IMR-90 (cell line): ENCODE measurements at regions not wholly inside any gene's neighbourhood (a gene's known extent, or its start where the extent isn't known, plus 50 kb on each side); places are given as distances from the start of the nearest gene placed in this dataset.

Experiments used
- ATAC-seq: fragments of 200-7000 bp; cut with Tn5 transposase; 2 replicates; pipeline ENCODE4 v1.9.1; 2020; ENCODE audit warnings: low read depth, mild to moderate bottlenecking, moderate library complexity
- BruUV-seq: library from RNA; stranded (reverse); fragments of 400-500 nt; replicated peaks from 2 replicates; lab custom pipeline; 2021; lab: Mats Ljungman, UMichigan
- CTCF ChIA-PET: fragments of 300-600 bp; formaldehyde crosslinking; extraction: SDS; loops from one replicate; lab custom pipeline; 2021; ENCODE audit warnings: antibody characterized with exemption; lab: Yijun Ruan, JAX
- POLR2A ChIA-PET: fragments of 300-600 bp; sonication (Branson Sonifier 250); formaldehyde crosslinking; loops from one replicate; lab custom pipeline; 2022; ENCODE audit warnings: antibody characterized with exemption; ENCODE audit not compliant: unreplicated experiment; lab: Charles Lee
- DNase-seq: peaks from one replicate; pipeline ENCODE4 v3.0.0; 2013
- H2AFZ ChIP-seq: replicated peaks from 2 replicates; pipeline ENCODE3; 2013; ENCODE audit warnings: low read length, mild to moderate bottlenecking; ENCODE audit not compliant: poor library complexity
- H2AK5ac ChIP-seq: 2 replicates; pipeline ENCODE4 v1.6.1; 2013; ENCODE audit warnings: low read depth, low read length, inconsistent platforms
- H2AK9ac ChIP-seq: replicated peaks from 2 replicates; pipeline ENCODE3; 2013; ENCODE audit warnings: mild to moderate bottlenecking, low read depth, low read length, moderate library complexity; ENCODE audit not compliant: poor library complexity
- H2BK120ac ChIP-seq: 2 replicates; pipeline ENCODE4 v1.6.1; 2013; ENCODE audit warnings: low read depth, low read length, inconsistent platforms
- H2BK15ac ChIP-seq: 3 replicates; pipeline ENCODE4 v1.6.1; 2013; ENCODE audit warnings: low read depth, low read length, inconsistent platforms
- H2BK20ac ChIP-seq: 2 replicates; pipeline ENCODE4 v1.6.1; 2013; ENCODE audit warnings: low read depth, mild to moderate bottlenecking, inconsistent platforms, low read length, moderate library complexity
- H2BK5ac ChIP-seq: 2 replicates; pipeline ENCODE4 v1.6.1; 2013; ENCODE audit warnings: mild to moderate bottlenecking, low read depth, low read length, inconsistent platforms; ENCODE audit not compliant: poor library complexity, severe bottlenecking
- H3K14ac ChIP-seq: replicated peaks from 2 replicates; pipeline ENCODE4 v1.6.1; 2013; ENCODE audit warnings: low read depth, low read length, inconsistent platforms
- H3K18ac ChIP-seq: 2 replicates; pipeline ENCODE4 v1.6.1; 2013; ENCODE audit warnings: low read depth, low read length, control low read depth
- H3K23ac ChIP-seq: 2 replicates; pipeline ENCODE4 v1.6.1; 2013; ENCODE audit warnings: low read depth, low read length, inconsistent platforms
- H3K27ac ChIP-seq: 2 replicates; pipeline ENCODE4 v1.5.1; 2013; ENCODE audit warnings: mild to moderate bottlenecking, control low read depth, low read length; ENCODE audit not compliant: insufficient read depth
- H3K27me3 ChIP-seq: 2 replicates; pipeline ENCODE4 v1.6.1; 2013; ENCODE audit warnings: low read length; ENCODE audit not compliant: control insufficient read depth, insufficient read depth
- H3K36me3 ChIP-seq: 2 replicates; pipeline ENCODE4 v1.6.1; 2013; ENCODE audit warnings: low read length, mixed read lengths; ENCODE audit not compliant: control insufficient read depth, insufficient read depth
- H3K4ac ChIP-seq: 2 replicates; pipeline ENCODE4 v1.6.1; 2013; ENCODE audit warnings: low read depth, low read length, inconsistent platforms
- H3K4me1 ChIP-seq: 2 replicates; pipeline ENCODE4 v1.6.1; 2013; ENCODE audit warnings: low read length, mixed read lengths; ENCODE audit not compliant: control insufficient read depth, insufficient read depth
- H3K4me2 ChIP-seq: 2 replicates; pipeline ENCODE4 v1.6.1; 2013; ENCODE audit warnings: low read depth, mild to moderate bottlenecking, control low read depth, low read length, moderate library complexity
- H3K4me3 ChIP-seq: 2 replicates; pipeline ENCODE4 v1.5.1; 2013; ENCODE audit warnings: low read depth, mild to moderate bottlenecking, control low read depth, low read length, moderate library complexity; ENCODE audit not compliant: insufficient read depth
- H3K56ac ChIP-seq: 2 replicates; pipeline ENCODE4 v1.6.1; 2013; ENCODE audit warnings: low read length, inconsistent platforms; ENCODE audit not compliant: insufficient read depth; ENCODE audit errors: extremely low read depth
- H3K79me1 ChIP-seq, 2 experiments: 2 replicates each; pipeline ENCODE4 v1.6.1; 2013; ENCODE audit warnings: low read length in 2 of 2, inconsistent platforms in 1 of 2, low read depth in 1 of 2
- H3K9ac ChIP-seq: 2 replicates; pipeline ENCODE4 v1.6.1; 2013; ENCODE audit warnings: low read depth, low read length, control low read depth
- H3K9me1 ChIP-seq: 2 replicates; pipeline ENCODE4 v1.6.1; 2013; ENCODE audit warnings: low read length, inconsistent platforms; ENCODE audit not compliant: insufficient read depth
- H3K9me3 ChIP-seq: 2 replicates; pipeline ENCODE4 v1.6.1; 2013; ENCODE audit warnings: low read length; ENCODE audit not compliant: control insufficient read depth, insufficient read depth
- H4K20me1 ChIP-seq: 2 replicates; pipeline ENCODE4 v1.6.1; 2013; ENCODE audit warnings: low read length, inconsistent platforms; ENCODE audit not compliant: insufficient read depth
- H4K5ac ChIP-seq: 2 replicates; pipeline ENCODE4 v1.6.1; 2013; ENCODE audit warnings: mild to moderate bottlenecking, low read depth, low read length, control low read depth
- H4K8ac ChIP-seq, 2 experiments: 2 replicates each; pipeline ENCODE4 v1.6.1; 2013; ENCODE audit warnings: low read depth in 2 of 2, low read length in 2 of 2, control low read depth in 1 of 2, inconsistent platforms in 1 of 2
- H4K91ac ChIP-seq: 2 replicates; pipeline ENCODE4 v1.6.1; 2013; ENCODE audit warnings: low read depth, low read length, inconsistent platforms; ENCODE audit not compliant: insufficient read depth
- CEBPB ChIP-seq: IDR thresholded peaks from 2 replicates; pipeline ENCODE4 v1.6.1; 2012; ENCODE audit warnings: low read depth, low read length, improper control_type of control experiment
- CHD1 ChIP-seq: IDR thresholded peaks from 2 replicates; pipeline ENCODE4 v1.6.1; 2012; ENCODE audit warnings: low read depth, low read length, improper control_type of control experiment
- CTCF ChIP-seq: conservative IDR thresholded peaks from 2 replicates; pipeline ENCODE4 v1.5.1; 2012; ENCODE audit warnings: mild to moderate bottlenecking, low read depth, low read length, improper control_type of control experiment
- MAFK ChIP-seq: IDR thresholded peaks from 2 replicates; pipeline ENCODE4 v1.6.1; 2012; ENCODE audit warnings: low read depth, low read length, improper control_type of control experiment
- MXI1 ChIP-seq: IDR thresholded peaks from 2 replicates; pipeline ENCODE4 v1.6.1; 2012; ENCODE audit warnings: low read depth, mild to moderate bottlenecking, low read length, moderate library complexity, borderline replicate concordance
- NFE2L2 ChIP-seq: fragments of 150-350 bp; IDR thresholded peaks from 2 replicates; pipeline ENCODE4 v1.6.1; 2016; ENCODE audit warnings: low read depth, mild to moderate bottlenecking, low read length
- POLR2A ChIP-seq: IDR thresholded peaks from 2 replicates; pipeline ENCODE4 v1.6.1; 2012; ENCODE audit warnings: mild to moderate bottlenecking, low read depth, low read length
- RCOR1 ChIP-seq: IDR thresholded peaks from 2 replicates; pipeline ENCODE4 v1.6.1; 2012; ENCODE audit warnings: mild to moderate bottlenecking, low read length, improper control_type of control experiment; ENCODE audit not compliant: insufficient replicate concordance
- RFX5 ChIP-seq: IDR thresholded peaks from 2 replicates; pipeline ENCODE4 v1.8.0; 2012; ENCODE audit warnings: low read depth, mild to moderate bottlenecking, low read length, moderate library complexity
- SMC3 ChIP-seq: fragments of 150-350 bp; IDR thresholded peaks from 2 replicates; pipeline ENCODE4 v1.6.1; 2016; ENCODE audit warnings: low read depth, mild to moderate bottlenecking, antibody characterized with exemption, low read length, moderate library complexity
- WGBS, 2 experiments: methylation state at CpG; one replicate each; pipeline versions ENCODE4 v1.1.5 to v1.1.7; 2013; ENCODE audit warnings: missing lambda C conversion rate in 2 of 2; ENCODE audit not compliant: insufficient read length in 1 of 2; ENCODE audit errors: extremely low coverage in 2 of 2; 5-methylcytosine and 5-hydroxymethylcytosine counted together
- dilution Hi-C: fragments of 300-500 bp; cut with HindIII; formaldehyde crosslinking; loops from one replicate; pipeline ENCODE4 v1.14.3; 2018; ENCODE audit warnings: low sequenced_read_pairs; ENCODE audit not compliant: unreplicated experiment
- in situ Hi-C: fragments of 300-500 bp; cut with MboI; formaldehyde crosslinking; loops from 3 replicates; pipeline ENCODE4 v1.14.3; 2019; ENCODE audit warnings: low sequenced_read_pairs, inconsistent platforms, mixed read lengths
- intact Hi-C: fragments of 100-400 bp; cut with micrococcal nuclease; formaldehyde crosslinking; loops from 2 replicates; pipeline ENCODE4 v1.10.0; 2022

- no peak overlapping the region for H3K9ac ChIP-seq
- no peak overlapping the region for H3K14ac ChIP-seq
- no peak overlapping the region for H2BK20ac ChIP-seq
- no peak overlapping the region for H3K18ac ChIP-seq
- TF ChIP-seq MAFK (no peak), NFE2L2 (no peak), RCOR1 (no peak), CTCF (no peak), SMC3 (no peak), CEBPB (no peak), CHD1 (no peak), MXI1 (no peak), POLR2A (no peak), RFX5 (no peak)
- no peak overlapping the region for H2AK5ac ChIP-seq
- no peak for ATAC-seq
- H2AK9ac ChIP-seq = no peak overlapping the region
- H4K8ac ChIP-seq = no peak overlapping the region
- 50% methylated on average over 2 of the region's 11 CpGs; no CpG with 5 or more reads in 1 of the 2 experiments for WGBS, 2 experiments
- ChIA-PET POLR2A (no interaction called here), CTCF (no interaction called here)
- H3K27ac ChIP-seq = no peak overlapping the region
- no peaks in the 10 kb centered on the region for H3K9me1 ChIP-seq
- in situ Hi-C loops = no loop called here
- no peaks in the 10 kb centered on the region for H3K79me1 ChIP-seq
- no TSS peak for BruUV-seq
- no peak overlapping the region for H3K4ac ChIP-seq
- H3K9me3 ChIP-seq = peaks cover 43% of the 10 kb centered on the region
- H3K23ac ChIP-seq = no peak overlapping the region
- no peak overlapping the region for H4K5ac ChIP-seq
- DNase-seq = no peak
- no peak overlapping the region for H2BK5ac ChIP-seq
- dilution Hi-C loops = no loop called here
- H3K36me3 ChIP-seq = no peaks in the 10 kb centered on the region
- H3K4me3 ChIP-seq = no peak overlapping the region
- H3K4me1 ChIP-seq = no peaks in the 10 kb centered on the region
- no peak overlapping the region for H3K56ac ChIP-seq
- no peak overlapping the region for H2AFZ ChIP-seq
- no peak overlapping the region for H3K4me2 ChIP-seq
- H3K27me3 ChIP-seq = no peaks in the 10 kb centered on the region
- no peak overlapping the region for H2BK120ac ChIP-seq
- H4K20me1 ChIP-seq = no peaks in the 10 kb centered on the region
- H2BK15ac ChIP-seq = no peak overlapping the region
- intact Hi-C loops = no loop called here
- no peak overlapping the region for H4K91ac ChIP-seq
Observed at GRCh38 chr17:22300177-22300576, 607.9 kb downstream of the KCNJ18 start.
